NCI-H1436 (cell line): ENCODE measurements at regions not wholly inside any gene's neighbourhood (a gene's known extent, or its start where the extent isn't known, plus 50 kb on each side); places are given as distances from the start of the nearest gene placed in this dataset.

Source experiments
- DNase-seq: peaks from one replicate; lab custom pipeline; 2025; lab: John Stamatoyannopoulos, UW

DNA sequence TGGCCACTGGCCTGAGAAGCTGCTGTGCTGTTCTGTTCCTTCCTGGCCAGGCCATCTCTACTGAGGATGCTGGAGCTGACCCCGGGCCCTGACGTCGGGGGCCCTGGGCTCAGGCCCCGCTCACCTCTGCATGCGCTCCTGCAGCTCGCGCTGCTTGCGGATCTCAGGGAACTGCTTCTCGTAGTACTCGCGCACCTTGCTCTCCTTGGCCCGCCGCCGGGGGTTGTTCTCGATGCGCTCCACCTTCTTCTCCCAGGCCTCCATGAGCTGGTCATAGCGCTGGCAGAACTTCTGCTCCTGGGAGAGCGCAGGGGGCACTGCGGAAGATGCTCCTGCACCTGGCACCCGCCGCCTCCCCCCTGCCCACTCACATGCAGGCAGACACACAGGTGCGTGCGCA lies 135.6 kb downstream of the RFLNA start:
- DNase-seq = no peak

GRCh38 chr12:124429535-124429934 lies 134.6 kb downstream of the RFLNA start:
- no peak for DNase-seq

GRCh38 chr12:124428792-124429281 lies 133.9 kb downstream of the RFLNA start:
- no peak for DNase-seq

- DNase-seq = no peak
Observed at GRCh38 chr12:124428136-124428791, 133.4 kb downstream of the RFLNA start.

DNA sequence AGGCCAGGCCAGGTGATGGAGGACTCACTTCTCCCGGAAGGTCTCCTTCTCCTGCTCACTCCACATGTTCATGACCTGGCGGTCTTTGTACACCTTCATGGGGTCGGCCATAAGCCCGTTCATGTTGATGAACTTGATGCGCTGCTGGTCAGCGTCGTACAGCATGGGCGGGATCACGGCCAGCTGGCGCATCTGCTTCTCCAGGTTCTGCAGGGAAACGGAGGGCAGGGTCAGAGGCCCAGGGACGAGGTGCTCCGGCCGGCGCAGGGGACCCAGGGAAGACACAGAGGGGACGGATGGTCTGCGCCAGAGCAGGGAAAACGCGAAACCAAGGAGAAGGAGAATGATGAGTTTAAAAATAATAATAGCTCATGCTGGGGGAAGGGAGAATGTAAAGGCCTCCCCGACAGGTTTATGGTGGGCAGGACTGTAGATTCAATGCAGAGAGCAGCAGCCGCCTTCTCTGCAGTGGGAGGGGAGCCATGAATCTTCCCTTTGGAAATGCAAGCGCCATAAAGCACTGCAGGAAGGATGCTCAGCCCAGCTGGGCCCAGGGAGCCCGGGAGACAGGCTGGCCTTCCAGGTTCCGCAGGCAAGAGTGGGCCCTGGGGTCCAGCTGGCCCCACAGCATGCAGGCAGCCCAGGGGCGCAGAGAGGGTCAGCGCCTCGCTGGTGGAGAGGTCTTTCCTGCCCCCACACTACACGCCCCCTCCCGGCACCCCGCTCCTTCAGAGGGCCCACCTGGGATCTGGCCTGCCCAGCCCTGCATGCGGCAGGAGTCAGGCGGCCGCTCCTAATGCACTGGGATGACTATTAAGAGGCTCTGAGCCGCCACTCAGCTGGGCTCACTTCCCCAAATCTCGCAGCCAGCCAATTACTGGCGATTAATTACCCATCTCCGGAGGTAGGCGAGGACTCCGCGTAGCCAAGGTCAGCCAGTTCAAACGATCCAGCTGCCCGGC lies 132.0 kb downstream of the RFLNA start:
- no peak for DNase-seq

DNA sequence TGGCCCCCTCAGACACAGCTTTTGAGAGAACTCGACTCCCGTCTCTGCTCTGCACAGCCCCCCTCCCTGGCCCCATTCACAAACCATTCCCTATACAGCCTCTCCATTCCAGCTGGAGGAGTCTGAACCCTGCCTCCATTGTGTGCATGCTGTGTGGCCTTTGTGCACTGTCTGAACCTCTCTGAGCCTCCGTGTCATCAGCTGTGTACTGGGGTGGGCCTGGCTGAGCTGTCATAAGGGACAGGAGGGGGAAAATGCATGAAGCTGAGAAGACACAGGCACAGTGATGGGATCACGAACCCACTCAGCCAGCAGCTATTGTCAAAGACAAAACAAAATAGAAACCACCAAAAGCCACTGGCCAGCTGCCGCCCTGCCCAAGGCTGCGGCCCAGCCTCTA lies 130.8 kb downstream of the RFLNA start:
- DNase-seq = no peak

- DNase-seq = no peak
Observed at GRCh38 chr12:124424516-124424905, 129.6 kb downstream of the RFLNA start.

- DNase-seq = no peak
Observed at GRCh38 chr12:124423761-124424515, 129.0 kb downstream of the RFLNA start.

- no peak for DNase-seq
Observed at GRCh38 chr12:124422570-124423523, 128.0 kb downstream of the RFLNA start.

- DNase-seq = no peak
Observed at GRCh38 chr12:124422142-124422569, 127.3 kb downstream of the RFLNA start.

DNA sequence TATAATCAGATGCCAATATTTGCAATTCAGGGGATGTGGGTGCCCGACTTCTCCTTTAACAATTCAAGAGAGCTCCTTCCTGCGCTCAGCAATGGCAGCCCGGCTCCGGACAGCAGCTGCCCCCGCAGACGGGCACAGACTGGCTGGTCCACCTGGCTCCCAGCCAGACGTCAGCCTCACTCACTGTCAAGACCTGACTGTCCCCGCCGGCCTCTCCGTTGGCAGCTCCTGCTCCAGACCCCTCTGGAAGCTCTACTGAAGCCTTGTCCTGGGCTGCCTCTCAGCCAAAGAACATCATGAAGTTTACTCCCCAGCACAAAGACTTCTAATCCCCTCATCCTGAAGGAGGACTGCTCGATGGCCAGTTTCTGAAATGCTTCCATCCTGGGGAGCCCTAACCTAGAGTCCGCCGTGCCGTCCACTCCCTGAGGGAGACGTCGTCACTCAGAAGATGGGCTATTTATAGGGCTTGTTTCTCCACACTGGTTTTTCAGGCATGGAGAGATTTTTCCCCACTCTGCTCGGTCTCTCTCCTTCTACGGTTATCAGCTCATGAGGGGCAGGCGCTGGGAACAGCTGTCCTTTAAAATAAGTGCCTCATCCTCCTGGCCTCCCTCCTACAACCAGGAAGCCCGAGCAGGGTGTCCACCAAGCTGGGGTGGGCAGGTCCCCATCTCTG lies 126.2 kb downstream of the RFLNA start:
- DNase-seq = no peak

GRCh38 chr12:124420041-124420995 lies 125.4 kb downstream of the RFLNA start:
- no peak for DNase-seq

GRCh38 chr12:124419292-124420040 lies 124.6 kb downstream of the RFLNA start:
- DNase-seq = no peak

GRCh38 chr12:124418791-124419190 lies 123.9 kb downstream of the RFLNA start:
- DNase-seq = no peak

GRCh38 chr12:124418156-124418555 lies 123.3 kb downstream of the RFLNA start:
- DNase-seq = no peak

GRCh38 chr12:124416516-124417395 lies 121.9 kb downstream of the RFLNA start:
- DNase-seq = no peak

- DNase-seq = no peak
Observed at GRCh38 chr12:124415064-124415463, 120.2 kb downstream of the RFLNA start.

- no peak for DNase-seq
Observed at GRCh38 chr12:124413915-124414314, 119.0 kb downstream of the RFLNA start.
